Activated T-cell treated with anti-CD3 and anti-CD28 coated beads, Interleukin-2, amount 50 U/mL, for 72 hours (primary cell): ENCODE measurements at regions not wholly inside any gene's neighbourhood (a gene's known extent, or its start where the extent isn't known, plus 50 kb on each side); places are given as distances from the start of the nearest gene placed in this dataset.

Source experiments
- ATAC-seq, 2 donors: fragments of 150-1000 bp; cut with Tn5 transposase; replicated peaks in 1 of 2; 2 replicates each; pipeline ENCODE4 v1.10.0; 2021; ENCODE audit warnings: moderate library complexity in 2 of 2, mild to moderate bottlenecking in 1 of 2
- DNase-seq, 2 donors: peaks; one replicate each; pipeline ENCODE4 v3.0.0; 2021 to 2022; ENCODE audit warnings: mixed read lengths in 1 of 2
- H3K27ac Mint-ChIP-seq: one replicate; pipeline ENCODE4 v1.8.0; 2022; ENCODE audit warnings: mild to moderate bottlenecking, moderate library complexity, mixed read lengths
- H3K27me3 Mint-ChIP-seq: one replicate; pipeline ENCODE4 v1.8.0; 2022; ENCODE audit warnings: low read depth, mixed read lengths
- H3K36me3 Mint-ChIP-seq, 2 donors: one replicate each; pipeline ENCODE4 v1.8.0; 2022; ENCODE audit warnings: mixed read lengths in 2 of 2, mild to moderate bottlenecking in 1 of 2; ENCODE audit not compliant: insufficient read depth in 2 of 2
- H3K4me1 Mint-ChIP-seq: one replicate; pipeline ENCODE4 v1.8.0; 2022; ENCODE audit warnings: low read depth, mixed read lengths
- H3K4me3 Mint-ChIP-seq, 2 donors: one replicate each; pipeline ENCODE4 v1.8.0; 2022; ENCODE audit warnings: mild to moderate bottlenecking in 2 of 2, mixed read lengths in 2 of 2, moderate library complexity in 2 of 2
- H3K9me3 Mint-ChIP-seq, 2 donors: one replicate each; pipeline ENCODE4 v1.8.0; 2022; ENCODE audit warnings: mixed read lengths in 2 of 2

DNA sequence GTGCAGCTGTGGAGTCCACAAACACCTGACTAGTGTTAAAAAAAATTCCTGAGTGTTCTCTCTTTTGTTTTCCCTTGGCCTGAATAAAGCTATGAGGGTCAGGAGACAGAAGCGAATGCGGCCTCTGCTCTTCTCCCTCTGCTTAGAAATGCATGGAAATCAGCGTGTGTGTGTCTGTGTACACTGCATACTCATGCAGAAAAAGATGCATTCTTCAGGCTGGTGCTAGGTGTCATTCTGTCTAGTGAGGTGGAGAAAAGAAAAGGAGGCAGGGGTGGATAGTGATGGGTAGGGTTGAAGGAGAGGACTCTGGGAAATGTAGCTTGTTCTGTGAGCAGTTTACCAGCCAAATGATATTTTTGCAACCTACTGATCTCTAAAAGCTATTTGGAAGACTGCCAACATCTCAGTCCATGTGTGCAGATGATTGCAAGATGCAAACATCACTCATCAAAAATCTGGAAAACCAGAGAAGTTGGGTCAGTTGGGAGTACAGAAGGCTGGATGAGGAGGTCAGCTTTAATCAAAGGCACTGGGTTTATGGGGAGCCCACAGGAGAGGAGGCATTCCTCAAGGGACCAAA, 177.7 kb downstream of the INSIG2 start:
- Mint-ChIP-seq H3K27ac (no peak overlapping the region), H3K9me3 (no peaks in the 10 kb centered on the region), H3K27me3 (peaks cover 17% of the 10 kb centered on the region), H3K4me3 (no peak overlapping the region), H3K36me3 (no peaks in the 10 kb centered on the region), H3K4me1 (no peaks in the 10 kb centered on the region)
- DNase-seq (no peak), ATAC-seq (no peak)

- Mint-ChIP-seq H3K27ac (no peak overlapping the region), H3K4me1 (no peaks in the 10 kb centered on the region), H3K4me3 (no peak overlapping the region), H3K36me3 (no peaks in the 10 kb centered on the region), H3K9me3 (no peaks in the 10 kb centered on the region), H3K27me3 (peaks cover 17% of the 10 kb centered on the region)
- DNase-seq (no peak), ATAC-seq (no peak)
Measured at GRCh38 chr2:118264232-118264990, 176.1 kb downstream of the INSIG2 start.

- Mint-ChIP-seq H3K36me3 (no peaks in the 10 kb centered on the region), H3K9me3 (no peaks in the 10 kb centered on the region), H3K4me3 (no peak overlapping the region), H3K4me1 (no peaks in the 10 kb centered on the region), H3K27ac (no peak overlapping the region), H3K27me3 (peaks cover 18% of the 10 kb centered on the region)
- no peak for ATAC-seq
- DNase-seq, result no peak
Measured at GRCh38 chr2:118257696-118258095, 169.4 kb downstream of the INSIG2 start.

DNA sequence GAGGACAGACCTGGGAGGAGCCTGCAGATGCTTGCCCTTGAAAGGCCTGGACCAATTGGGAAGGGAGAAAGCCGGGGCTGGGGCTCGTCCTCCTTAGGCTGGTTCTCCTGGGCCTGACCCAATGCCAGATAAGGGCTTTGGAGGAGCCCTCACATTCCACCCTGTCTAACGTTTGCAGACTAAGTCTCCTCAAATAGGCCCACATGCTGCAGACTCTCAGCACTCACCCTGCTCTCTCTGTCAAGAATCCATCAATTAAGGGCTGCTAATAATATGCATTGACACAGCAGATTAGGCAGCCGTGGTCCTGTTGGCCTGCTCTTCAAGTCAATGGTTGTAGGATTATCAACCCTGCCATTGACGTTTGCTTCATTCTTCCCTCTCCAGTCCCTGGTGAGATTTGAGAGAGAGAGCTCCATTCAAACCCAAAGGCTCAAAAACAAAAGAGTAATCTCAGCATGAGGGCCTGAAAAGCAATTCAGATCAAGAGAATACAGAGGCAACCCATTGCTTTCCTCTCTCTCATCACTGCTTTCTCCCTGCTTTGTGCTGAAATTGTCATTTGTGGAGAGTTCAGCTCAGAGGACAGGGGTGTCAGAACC, 167.6 kb downstream of the INSIG2 start:
- H3K4me1 Mint-ChIP-seq, result no peaks in the 10 kb centered on the region
- no peak for DNase-seq
- no peaks in the 10 kb centered on the region for H3K36me3 Mint-ChIP-seq
- H3K9me3 Mint-ChIP-seq, result no peaks in the 10 kb centered on the region
- H3K4me3 Mint-ChIP-seq, result no peak overlapping the region
- ATAC-seq, result no peak
- H3K27me3 Mint-ChIP-seq, result peaks cover 21% of the 10 kb centered on the region
- no peak overlapping the region for H3K27ac Mint-ChIP-seq

DNA sequence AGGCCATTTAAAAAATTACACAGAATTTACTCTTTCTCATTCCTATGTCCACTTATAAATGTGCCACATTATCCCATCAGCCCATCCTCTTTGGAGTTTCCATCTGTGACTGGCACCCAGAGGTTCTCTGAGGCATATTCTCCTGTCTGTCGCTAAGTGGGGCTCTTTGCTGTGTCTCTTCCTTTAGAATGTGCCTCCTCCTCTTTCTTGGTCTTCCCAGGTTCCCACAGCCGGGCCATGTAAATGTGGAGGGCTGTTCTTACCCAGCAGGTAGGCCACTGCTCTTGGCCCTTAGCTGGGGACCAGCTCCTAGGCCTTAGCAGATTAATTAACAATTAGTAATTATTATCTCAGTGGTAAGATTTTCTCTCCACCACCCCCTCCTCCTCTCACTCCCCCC, 167.0 kb downstream of the INSIG2 start:
- DNase-seq (no peak), ATAC-seq (no peak)
- Mint-ChIP-seq H3K27ac (no peak overlapping the region), H3K4me1 (peaks cover 1% of the 10 kb centered on the region), H3K4me3 (no peak overlapping the region), H3K27me3 (peaks cover 21% of the 10 kb centered on the region), H3K36me3 (no peaks in the 10 kb centered on the region), H3K9me3 (no peaks in the 10 kb centered on the region)

DNA sequence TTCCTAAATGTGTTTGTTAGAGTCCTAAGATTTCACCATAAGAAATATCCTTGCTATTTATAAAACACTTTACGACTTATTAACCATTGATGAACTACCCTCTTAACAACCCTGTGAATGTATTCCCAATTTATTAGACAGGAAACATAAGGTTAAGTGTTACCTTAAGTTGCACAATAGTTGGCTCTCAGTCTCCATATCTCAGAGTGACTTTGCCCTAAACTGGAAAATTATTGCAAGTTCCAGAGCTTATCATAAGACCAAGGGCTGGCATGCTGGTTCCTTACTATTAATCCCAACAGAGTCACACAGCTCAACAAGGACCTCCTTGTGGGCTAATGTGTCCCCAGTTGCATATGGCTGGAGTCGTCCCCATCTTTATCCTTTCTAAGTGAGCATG, 165.8 kb downstream of the INSIG2 start:
- H3K36me3 Mint-ChIP-seq, result no peaks in the 10 kb centered on the region
- no peak overlapping the region for H3K27ac Mint-ChIP-seq
- ATAC-seq (no peak), DNase-seq (no peak)
- no peak overlapping the region for H3K4me3 Mint-ChIP-seq
- H3K4me1 Mint-ChIP-seq, result peaks cover 11% of the 10 kb centered on the region
- H3K27me3 Mint-ChIP-seq, result peaks cover 27% of the 10 kb centered on the region
- H3K9me3 Mint-ChIP-seq, result no peaks in the 10 kb centered on the region

DNA sequence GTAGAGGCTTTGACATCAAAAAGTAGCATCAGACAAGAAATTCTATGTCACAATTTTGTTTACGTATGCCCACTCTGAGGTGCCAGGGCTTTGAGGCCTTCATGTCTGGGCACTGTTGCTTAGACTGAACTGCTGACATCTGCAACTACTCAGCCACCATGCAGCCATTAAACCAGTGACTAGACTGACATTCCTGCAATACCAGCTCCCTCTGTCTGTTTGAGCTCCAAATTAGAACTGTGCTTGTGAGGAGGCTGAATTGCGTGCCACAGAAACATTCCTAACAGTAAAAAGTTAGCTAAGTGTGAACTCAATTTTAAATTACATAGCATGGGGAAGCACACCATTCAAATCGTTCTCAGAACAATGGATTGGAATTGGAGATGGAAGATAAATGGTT, 163.2 kb downstream of the INSIG2 start:
- no peak overlapping the region for H3K27ac Mint-ChIP-seq
- H3K4me1 Mint-ChIP-seq, result peaks cover 12% of the 10 kb centered on the region
- ATAC-seq (no peak), DNase-seq (no peak)
- no peaks in the 10 kb centered on the region for H3K36me3 Mint-ChIP-seq
- H3K27me3 Mint-ChIP-seq, result peaks cover 22% of the 10 kb centered on the region
- no peaks in the 10 kb centered on the region for H3K9me3 Mint-ChIP-seq
- no peak overlapping the region for H3K4me3 Mint-ChIP-seq

DNA sequence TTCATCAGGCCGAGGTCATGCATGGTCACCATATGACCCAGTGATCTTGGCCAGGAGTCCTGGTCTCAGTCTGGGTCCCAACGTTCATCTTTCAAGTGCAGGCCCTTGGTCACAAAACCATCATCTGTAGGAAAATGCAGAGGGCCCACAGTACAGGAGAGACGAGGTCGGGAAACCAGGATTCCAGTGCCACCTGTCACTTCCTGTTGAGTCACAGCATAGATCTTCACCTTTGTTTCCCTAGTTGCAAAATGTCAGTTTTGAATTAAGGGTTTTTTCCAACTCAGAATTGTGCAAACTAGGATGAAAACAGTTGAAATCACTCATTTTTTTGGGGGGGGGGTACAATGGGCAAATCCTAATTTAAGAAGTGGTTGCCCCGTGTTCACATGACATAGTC, 162.2 kb downstream of the INSIG2 start:
- Mint-ChIP-seq H3K36me3 (no peaks in the 10 kb centered on the region), H3K4me1 (peaks cover 12% of the 10 kb centered on the region), H3K27me3 (peaks cover 22% of the 10 kb centered on the region), H3K9me3 (no peaks in the 10 kb centered on the region), H3K4me3 (no peak overlapping the region), H3K27ac (no peak overlapping the region)
- DNase-seq (no peak), ATAC-seq (no peak)

GRCh38 chr2:118250001-118250400, 161.7 kb downstream of the INSIG2 start:
- peak in 1 of 2 donors; percentile 28 for ATAC-seq

GRCh38 chr2:118249531-118249930, 161.3 kb downstream of the INSIG2 start:
- no peak overlapping the region for H3K4me3 Mint-ChIP-seq
- H3K9me3 Mint-ChIP-seq, result no peaks in the 10 kb centered on the region
- DNase-seq, result no peak
- ATAC-seq, result peak; percentile 18 to 26
- peaks cover 12% of the 10 kb centered on the region for H3K4me1 Mint-ChIP-seq
- peaks cover 22% of the 10 kb centered on the region for H3K27me3 Mint-ChIP-seq
- H3K27ac Mint-ChIP-seq, result no peak overlapping the region
- H3K36me3 Mint-ChIP-seq, result no peaks in the 10 kb centered on the region

More at GRCh38 chr2:118250001-118250400, 161.7 kb downstream of the INSIG2 start:
- Mint-ChIP-seq H3K27me3 (peaks cover 22% of the 10 kb centered on the region), H3K9me3 (no peaks in the 10 kb centered on the region), H3K27ac (no peak overlapping the region), H3K36me3 (no peaks in the 10 kb centered on the region), H3K4me1 (peaks cover 12% of the 10 kb centered on the region), H3K4me3 (no peak overlapping the region)
- DNase-seq, result no peak

DNA sequence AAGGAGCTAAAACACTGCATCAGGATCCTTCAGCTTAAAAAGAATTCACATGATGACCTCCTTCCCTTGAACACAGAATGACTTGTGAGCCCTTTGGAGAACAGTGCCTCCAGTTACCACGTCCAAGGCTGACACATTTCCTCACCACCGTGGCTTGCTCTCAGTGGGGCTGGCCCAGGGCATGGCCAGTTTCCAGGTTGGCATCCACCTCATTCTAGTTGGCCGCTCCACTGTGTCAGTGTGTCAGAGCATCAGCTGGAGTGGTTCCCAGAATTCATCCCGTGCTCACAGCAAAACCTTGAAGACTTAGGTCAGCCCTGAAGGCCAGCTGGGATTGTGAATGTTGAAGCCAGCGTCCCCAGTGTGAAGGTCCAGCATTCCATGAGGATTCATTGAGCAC, 158.5 kb downstream of the INSIG2 start:
- no peak for ATAC-seq
- H3K4me3 Mint-ChIP-seq, result no peak overlapping the region
- H3K36me3 Mint-ChIP-seq, result no peaks in the 10 kb centered on the region
- H3K27ac Mint-ChIP-seq, result no peak overlapping the region
- H3K4me1 Mint-ChIP-seq, result peaks cover 15% of the 10 kb centered on the region
- no peak for DNase-seq
- peaks cover 29% of the 10 kb centered on the region for H3K27me3 Mint-ChIP-seq
- H3K9me3 Mint-ChIP-seq, result no peaks in the 10 kb centered on the region

- ATAC-seq, result no peak
- Mint-ChIP-seq H3K27me3 (peaks cover 34% of the 10 kb centered on the region), H3K4me3 (no peak overlapping the region), H3K27ac (no peak overlapping the region), H3K4me1 (peaks cover 15% of the 10 kb centered on the region), H3K9me3 (no peaks in the 10 kb centered on the region), H3K36me3 (no peaks in the 10 kb centered on the region)
- no peak for DNase-seq
Measured at GRCh38 chr2:118246079-118246478, 157.8 kb downstream of the INSIG2 start.

DNA sequence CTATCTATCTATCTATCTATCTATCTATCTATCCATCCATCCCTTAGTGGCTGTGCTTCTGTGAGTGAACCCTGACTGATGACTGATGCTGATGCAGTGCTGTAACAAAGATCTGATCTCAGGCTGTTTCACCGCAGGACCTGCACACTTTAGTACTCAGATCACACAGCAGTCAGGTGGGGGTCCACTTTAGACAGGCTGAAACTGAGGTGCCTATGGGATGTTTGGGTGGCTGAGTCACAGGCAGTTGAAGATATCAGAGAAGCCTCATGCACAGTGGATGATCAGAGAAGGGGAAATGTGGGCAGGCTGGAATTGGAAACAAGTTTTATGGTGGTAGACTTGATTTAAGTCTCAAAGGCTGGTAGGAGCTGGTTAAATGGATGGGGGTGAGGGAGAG, 156.4 kb downstream of the INSIG2 start:
- Mint-ChIP-seq H3K27ac (no peak overlapping the region), H3K27me3 (peaks cover 28% of the 10 kb centered on the region), H3K36me3 (no peaks in the 10 kb centered on the region), H3K4me1 (peaks cover 9% of the 10 kb centered on the region), H3K9me3 (peaks cover 0 to under 1% of the 10 kb centered on the region in 2 donors), H3K4me3 (no peak overlapping the region)
- DNase-seq (no peak), ATAC-seq (no peak)
